ENCODE measurements at regions not wholly inside any gene's neighbourhood (a gene's known extent, or its start where the extent isn't known, plus 50 kb on each side); places are given as distances from the start of the nearest gene placed in this dataset.
"Not testable (repeated sequence)": the region's sequence is repeated elsewhere in the genome, so short reads cannot be mapped to it uniquely, and the experiment has no call there.

DNA sequence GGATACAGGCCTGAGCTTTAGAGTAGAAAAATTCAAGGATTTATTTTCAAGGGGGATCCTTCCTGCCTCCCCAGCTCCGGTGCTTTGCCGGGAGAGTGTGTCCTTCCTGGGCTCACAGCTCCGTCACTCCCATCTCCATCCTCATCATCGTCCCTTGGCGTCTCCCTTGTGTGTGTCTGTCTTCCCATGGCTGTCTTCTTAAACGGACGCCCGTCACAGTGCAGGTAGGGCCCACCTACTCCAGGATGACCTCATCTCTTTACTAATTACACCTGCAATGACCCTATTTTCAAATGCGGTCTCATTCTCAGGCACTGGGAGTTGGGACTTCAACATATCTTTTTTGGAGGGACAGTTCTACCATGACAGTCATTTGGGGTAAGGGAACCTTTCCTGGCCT is 320.3 kb upstream of the C1orf174 start:
- DNase-seq (ENCODE audit: low read depth): no peak
- TF ChIP-seq, protein P1, sequence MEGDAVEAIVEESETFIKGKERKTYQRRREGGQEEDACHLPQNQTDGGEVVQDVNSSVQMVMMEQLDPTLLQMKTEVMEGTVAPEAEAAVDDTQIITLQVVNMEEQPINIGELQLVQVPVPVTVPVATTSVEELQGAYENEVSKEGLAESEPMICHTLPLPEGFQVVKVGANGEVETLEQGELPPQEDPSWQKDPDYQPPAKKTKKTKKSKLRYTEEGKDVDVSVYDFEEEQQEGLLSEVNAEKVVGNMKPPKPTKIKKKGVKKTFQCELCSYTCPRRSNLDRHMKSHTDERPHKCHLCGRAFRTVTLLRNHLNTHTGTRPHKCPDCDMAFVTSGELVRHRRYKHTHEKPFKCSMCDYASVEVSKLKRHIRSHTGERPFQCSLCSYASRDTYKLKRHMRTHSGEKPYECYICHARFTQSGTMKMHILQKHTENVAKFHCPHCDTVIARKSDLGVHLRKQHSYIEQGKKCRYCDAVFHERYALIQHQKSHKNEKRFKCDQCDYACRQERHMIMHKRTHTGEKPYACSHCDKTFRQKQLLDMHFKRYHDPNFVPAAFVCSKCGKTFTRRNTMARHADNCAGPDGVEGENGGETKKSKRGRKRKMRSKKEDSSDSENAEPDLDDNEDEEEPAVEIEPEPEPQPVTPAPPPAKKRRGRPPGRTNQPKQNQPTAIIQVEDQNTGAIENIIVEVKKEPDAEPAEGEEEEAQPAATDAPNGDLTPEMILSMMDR (IDR thresholded peaks at IDR 0.05; ENCODE audit: insufficient read depth, low read depth, low read length, missing control alignments): no peak
- no peak overlapping the region for H3K4me3 ChIP-seq (ENCODE audit: low read length)

DNA sequence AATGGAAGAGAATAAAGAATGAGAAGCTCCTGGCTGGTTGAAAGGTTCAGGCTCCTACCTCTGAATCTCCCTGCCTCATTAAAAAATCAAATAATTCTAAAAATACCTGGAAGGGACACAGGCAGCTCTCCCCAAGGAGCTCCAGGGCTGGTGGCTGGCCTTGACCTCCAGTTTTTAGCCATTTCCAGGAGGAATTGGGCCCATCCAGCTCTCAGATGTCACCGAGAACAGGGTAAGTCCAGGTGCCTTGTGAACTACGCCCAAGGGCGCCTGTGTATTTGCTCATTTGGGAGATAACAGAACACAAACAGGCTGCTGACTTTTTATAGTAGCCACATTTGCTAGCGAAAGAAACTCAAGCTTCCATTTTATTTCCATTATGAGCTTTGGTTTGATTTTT is 321.0 kb upstream of the C1orf174 start:
- H3K4me3 ChIP-seq (ENCODE audit: low read length): no peak overlapping the region
- TF ChIP-seq, protein P1 (IDR thresholded peaks at IDR 0.05; ENCODE audit: insufficient read depth, low read depth, low read length, missing control alignments): no peak
- DNase-seq (ENCODE audit: low read depth): no peak

DNA sequence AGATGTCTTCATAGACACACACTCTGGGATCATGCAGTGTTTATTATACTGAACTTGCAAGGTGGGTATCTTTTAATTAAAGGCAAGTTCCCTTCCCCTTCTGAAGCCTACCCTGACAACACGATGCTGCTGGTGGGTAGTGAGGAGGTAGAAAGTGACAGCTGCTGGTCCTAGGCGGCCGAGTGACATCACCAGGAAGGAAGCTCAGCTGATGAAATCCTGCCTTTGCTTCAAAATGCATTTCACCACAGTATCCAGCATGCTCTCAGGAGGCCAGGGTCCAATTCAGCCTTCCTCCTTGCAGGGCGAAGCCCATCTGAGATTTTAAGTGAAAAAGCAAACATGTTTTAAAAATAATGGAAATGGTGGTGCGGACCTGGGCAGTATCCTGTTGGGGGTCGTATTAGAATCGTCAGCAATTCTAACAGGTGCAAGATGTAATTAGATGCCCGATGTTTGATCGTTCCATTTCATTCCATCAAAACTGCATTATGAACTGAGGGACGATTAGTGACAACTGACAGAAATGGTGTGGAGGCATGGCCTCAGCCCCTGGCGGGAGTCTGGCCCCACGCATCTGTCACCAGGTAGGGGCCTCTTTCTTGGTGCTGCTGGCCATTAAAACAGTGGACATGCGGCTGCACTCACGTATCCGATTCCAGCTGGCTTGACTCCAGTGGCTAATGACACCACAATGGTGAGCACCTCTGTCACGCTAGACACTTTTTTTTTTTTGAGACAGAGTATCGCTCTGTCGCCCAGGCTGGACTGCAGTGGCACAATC is 324.8 kb upstream of the C1orf174 start:
- H3K4me3 ChIP-seq (ENCODE audit: low read length): no peak overlapping the region
- TF ChIP-seq, protein P1 (IDR thresholded peaks at IDR 0.05; ENCODE audit: insufficient read depth, low read depth, low read length, missing control alignments): no peak
- DNase-seq (ENCODE audit: low read depth): no peak

DNA sequence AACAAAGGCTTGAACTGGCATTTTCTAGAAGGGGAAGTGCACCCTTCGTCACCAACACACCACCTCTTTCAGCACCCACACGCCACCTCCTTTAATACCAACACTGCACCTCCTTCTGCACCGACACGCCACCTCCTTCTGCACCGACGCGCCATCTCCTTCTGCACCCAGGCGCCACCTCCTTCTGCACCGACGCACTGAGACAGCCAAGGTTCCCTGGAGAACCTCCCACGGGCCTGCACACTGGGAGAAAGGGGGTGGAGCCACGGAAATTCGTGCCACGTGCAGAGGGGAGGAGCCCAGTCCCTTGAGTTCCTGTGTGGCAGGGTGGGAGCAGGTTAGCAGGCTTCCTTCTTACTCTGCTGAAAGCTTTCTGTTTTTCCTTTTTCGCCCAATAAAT is 327.9 kb upstream of the C1orf174 start:
- no peak overlapping the region for H3K4me3 ChIP-seq (ENCODE audit: low read length)
- TF ChIP-seq, protein P1 (IDR thresholded peaks at IDR 0.05; ENCODE audit: insufficient read depth, low read depth, low read length, missing control alignments): no peak
- no peak for DNase-seq (ENCODE audit: low read depth)

DNA sequence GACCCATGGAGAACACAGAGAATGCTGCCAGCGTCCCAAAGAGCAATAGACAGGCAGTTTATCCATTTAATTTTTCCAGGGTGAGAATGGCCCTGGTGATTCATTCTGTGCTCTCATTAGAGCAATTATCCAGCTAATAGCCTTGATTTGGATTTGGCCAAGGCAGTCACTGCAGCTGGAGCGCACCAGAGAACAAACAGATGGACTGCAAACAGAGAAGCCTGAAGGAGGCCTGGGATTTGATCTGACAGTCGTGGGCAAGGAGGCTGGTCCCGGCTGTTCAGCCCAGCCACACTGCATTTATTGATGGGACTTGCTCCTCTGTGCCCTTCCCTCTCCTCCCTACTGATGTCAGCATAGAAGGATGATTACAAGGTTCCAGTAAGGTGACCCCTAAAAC is 353.9 kb upstream of the C1orf174 start:
- DNase-seq (ENCODE audit: low read depth): no peak
- TF ChIP-seq, protein P1 (IDR thresholded peaks at IDR 0.05; ENCODE audit: insufficient read depth, low read depth, low read length, missing control alignments): no peak
- H3K4me3 ChIP-seq (ENCODE audit: low read length): no peak overlapping the region

DNA sequence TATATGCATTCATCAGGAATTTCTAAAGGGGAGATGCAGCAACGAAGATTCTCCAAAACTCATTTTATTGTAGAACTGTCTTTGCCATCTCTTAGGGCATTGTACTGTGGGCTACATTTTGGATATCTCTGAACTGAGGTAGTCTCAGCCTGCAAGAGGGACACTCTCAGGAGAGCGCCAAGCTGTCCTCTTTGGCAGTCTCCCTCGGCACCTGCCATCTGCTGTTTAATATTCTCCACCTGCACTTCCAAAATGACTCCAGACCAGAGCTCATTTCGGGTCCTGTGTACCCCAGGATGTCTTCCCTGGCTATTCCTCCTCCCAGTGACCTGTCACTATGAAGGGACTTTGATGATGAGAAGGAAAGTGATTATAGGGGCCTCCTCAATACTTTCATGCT is 356.3 kb upstream of the C1orf174 start:
- H3K4me3 ChIP-seq (ENCODE audit: low read length): no peak overlapping the region
- TF ChIP-seq, protein P1 (IDR thresholded peaks at IDR 0.05; ENCODE audit: insufficient read depth, low read depth, low read length, missing control alignments): no peak
- no peak for DNase-seq (ENCODE audit: low read depth)

DNA sequence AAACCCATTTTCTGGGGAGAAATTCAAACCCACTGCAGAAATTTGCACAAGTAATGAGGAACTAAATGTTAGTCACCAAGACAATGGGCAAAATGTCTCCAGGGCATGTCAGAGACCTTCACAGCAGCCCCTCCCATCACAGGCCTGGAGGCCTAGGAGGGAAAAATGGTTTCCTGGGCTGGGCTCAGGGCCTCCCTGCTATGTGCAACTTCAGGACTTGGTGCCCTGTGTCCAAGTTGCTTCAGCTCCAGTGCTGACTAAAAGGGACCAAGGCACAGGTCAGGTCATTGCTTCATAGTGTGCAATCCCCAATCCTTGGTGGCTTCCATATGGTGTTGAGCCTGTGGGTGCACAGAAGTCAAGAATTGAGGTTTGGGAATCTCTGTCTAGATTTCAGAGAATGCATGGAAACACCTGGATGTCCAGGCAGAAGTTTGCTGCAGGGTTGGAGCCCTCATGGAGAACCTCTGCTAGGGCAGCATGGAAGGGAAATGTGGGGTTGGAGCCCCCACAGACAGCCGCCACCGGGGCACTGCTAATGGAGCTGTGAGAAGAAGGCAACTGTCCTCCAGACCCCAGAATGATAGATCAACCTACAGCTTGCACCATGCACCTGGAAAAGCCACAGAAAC is 358.2 kb upstream of the C1orf174 start:
- DNase-seq (ENCODE audit: low read depth); H3K4me3 ChIP-seq (ENCODE audit: low read length): not testable (repeated sequence)

All from epithelial cell of esophagus (primary cell).